Muscle of back (tissue), 3 donors: ENCODE measurements at regions not wholly inside any gene's neighbourhood (a gene's known extent, or its start where the extent isn't known, plus 50 kb on each side); places are given as distances from the start of the nearest gene placed in this dataset.
"Not testable (repeated sequence)": the region's sequence is repeated elsewhere in the genome, so short reads cannot be mapped to it uniquely, and the experiment has no call there.

Source experiments
- DNase-seq, 3 donors: peaks; one replicate each; pipeline versions ENCODE4 v3.0.0 to v3.0.0-alpha.2; 2013

DNA sequence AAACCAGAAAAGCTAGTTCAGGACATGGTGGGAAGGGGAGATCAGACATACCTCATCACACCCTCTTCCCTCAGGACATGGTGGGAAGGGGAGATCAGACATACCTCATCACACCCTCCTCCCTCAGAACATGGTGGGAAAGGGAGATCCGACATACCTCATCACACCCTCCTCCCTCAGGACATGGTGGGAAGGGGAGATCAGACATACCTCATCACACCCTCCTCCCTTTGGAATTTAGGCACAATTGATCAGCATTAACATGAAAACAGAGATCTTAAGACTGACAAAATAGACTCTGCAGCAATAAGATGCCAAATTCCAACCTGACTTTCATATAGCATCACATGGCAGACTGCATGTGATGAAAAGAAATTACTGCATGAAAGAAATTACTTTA, 412.7 kb upstream of the ZNF717 start:
- no peak for DNase-seq

DNA sequence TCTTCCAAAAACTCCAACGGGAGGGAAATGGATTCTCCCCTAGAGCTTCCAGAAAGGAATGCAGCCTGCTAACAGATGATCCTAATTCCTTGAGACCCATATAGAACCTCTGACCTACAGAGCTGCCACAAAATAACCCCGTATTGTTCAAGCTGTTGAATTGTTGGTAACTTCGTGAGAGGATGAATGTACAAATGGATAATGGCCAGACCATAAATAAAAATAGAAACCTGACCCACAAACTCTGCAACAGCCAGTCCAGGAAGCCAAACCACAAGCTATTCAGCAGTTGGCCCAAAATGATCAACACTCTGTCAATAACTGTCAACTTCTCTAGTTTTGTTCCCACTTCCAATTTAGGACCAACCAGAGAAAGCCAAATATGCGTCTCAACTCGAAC, 414.0 kb upstream of the ZNF717 start:
- DNase-seq: no peak

DNA sequence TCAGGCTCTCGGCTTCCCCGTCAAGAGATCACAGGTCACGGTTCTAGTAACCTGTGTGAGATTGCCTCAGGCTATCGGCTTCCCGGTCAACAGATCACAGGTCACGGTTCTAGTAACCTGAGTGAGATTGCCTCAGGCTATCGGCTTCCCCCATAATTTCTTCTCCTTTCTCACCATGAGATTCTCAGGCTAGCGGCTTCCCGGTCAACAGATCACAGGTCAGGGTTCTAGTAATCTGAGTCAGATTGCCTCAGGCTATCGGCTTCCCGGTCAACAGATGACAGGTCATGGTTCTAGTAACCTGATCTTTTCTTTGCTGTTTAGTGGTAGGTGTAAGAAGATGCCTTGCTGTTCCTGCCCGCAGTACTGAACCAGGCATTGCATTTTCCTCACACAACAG, 418.2 kb upstream of the ZNF717 start:
- no peak for DNase-seq

DNA sequence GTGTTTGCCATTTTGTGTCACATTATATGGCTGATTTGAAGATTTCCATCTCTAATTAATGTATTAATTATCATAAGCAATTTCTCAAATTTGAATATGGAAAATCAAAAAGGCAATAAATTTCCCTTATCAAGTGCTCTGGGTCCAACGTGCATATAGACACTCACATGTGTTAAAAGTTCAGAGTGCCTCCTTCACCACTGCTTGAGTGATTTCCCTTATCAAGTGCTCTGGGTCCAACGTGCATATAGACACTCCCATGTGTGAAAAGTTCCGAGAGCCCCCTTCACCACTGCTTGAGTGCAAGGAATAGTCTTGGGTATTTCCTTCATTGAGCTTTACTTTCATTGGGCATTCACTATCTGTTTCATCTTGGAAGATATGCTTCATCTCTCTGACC, 421.0 kb upstream of the ZNF717 start:
- DNase-seq: no peak

DNA sequence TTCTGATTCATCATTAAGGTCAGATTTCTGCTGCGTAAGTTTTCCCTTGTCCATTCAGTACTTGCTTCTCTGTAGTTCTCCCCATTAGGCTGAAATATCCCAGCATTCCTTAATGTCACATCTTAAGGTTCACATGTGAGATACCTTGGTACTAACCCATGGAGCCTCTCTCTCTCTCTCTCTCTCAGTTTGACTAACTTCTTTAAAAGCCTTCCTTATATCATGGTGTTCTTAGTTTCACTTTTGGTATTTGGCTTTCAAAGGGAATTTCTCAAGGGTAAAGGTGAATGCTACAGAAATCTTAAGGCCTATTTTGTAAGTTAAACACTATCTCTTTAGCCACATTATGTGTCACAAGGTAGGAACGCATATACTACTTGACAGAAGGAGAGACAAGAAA, 427.3 kb upstream of the ZNF717 start:
- no peak for DNase-seq

DNA sequence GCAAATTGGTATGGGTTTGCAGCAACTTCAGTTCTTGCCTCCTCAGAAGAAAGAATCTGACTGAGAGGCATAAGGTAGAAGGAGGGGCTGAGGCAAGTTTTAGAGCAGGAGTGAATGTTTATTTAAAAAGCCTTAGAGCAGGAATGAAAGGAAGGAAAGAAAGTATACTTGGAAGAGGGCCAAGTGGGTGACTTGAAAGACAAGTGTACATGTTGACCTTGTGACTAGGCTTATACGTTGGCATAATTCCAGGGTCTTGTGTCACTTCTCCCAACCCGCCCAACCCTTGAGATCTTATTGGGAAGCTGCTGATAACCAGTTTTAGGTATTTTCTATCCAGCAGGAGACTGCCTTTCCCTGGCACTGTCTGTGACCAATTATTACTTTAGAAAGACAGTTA, 436.9 kb upstream of the ZNF717 start:
- DNase-seq: no peak

DNA sequence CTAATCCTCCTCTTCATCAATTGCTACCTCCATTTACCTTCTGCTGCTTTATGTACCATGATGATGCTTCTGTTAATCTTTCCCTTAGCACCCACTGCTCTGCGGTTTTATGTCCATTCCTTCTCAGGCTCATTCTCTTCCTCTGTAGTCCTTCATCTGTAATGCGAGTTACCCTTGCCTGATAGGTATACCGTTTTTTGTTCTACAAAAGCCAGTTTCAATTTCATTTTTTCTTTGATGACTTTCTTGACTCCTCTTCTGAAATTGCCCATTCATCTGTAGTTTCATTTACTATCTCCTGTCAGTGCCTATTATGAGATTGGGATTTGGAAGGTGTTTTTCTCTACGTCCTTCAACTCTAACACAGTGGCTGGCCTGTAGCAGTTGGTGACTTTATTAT, 445.9 kb upstream of the ZNF717 start:
- DNase-seq: no peak

DNA sequence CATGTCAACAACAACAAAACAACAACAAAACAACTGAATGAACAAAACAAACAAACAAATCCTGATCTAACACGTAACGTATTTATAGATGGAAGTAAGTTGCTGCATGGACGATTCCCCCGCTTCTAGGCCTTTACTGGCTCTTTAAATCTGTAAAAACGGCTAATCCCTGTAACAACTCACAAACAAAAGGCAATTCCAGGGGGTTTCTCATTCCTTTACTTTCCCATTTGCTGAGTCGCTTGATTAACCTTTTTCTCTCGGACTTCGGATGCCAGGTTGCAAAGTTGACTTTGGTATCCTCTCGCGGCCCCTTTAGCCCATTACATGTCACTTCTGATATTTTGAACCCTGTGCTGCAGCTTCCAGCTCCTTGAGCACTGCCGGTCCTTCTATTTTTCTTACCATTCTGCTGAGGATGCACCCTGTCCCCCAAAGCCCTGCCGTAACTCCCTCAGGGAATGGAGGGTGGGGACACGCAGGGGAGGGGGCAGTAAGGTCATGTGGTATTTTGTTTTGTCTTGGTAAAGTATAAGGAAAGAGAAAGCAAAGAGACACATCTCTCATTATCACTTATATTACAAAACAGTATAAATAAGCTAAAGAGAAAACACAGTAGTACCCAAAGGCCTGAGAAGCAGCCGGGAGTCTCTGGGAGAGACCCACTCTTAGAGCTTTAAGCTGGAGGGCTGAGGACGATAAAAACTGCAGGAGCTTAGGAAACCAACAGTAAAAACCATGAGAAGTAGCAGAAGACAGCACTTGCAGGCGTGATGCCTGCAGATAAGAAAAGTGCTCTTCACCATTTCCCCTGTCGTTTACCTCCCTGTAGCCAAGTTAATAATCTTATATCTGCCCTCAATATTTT, 457.8 kb upstream of the ZNF717 start:
- DNase-seq: no peak

DNA sequence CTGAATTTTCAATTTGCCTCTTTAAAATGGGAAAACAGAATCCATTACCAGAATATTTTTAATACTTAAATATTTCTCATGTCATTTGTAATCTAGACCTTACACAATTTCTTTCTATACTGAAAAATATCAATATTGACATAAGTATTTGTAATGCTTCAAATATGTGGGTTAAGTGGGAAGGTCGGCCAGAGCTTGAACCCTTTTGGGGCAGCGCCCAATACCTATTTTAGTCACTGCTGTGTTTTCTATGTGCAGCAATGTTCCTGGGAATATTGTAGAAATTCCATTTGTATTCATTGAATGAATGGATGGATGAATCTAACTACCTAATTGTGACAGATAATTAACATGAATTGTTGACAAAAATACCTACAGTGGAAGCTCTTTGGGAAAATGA, 459.7 kb upstream of the ZNF717 start:
- no peak for DNase-seq

DNA sequence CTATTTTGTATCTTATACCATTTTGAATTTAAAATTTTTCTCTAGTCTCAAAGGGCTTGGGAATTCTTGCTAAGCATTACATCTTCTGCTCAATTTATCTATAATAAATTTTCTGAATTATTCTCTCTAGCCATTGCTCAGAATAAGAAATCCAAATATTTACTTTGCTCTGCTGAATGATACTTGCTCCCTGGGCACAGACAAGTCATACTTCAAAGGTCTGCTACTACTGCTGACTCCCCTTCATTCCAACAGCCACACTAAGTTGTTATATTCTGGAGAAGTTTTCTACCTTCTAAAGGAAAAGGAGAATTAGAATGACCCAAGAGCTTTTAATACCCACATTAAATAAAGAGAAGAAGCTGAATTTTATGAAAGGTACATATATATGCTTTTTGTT, 460.3 kb upstream of the ZNF717 start:
- DNase-seq: no peak

DNA sequence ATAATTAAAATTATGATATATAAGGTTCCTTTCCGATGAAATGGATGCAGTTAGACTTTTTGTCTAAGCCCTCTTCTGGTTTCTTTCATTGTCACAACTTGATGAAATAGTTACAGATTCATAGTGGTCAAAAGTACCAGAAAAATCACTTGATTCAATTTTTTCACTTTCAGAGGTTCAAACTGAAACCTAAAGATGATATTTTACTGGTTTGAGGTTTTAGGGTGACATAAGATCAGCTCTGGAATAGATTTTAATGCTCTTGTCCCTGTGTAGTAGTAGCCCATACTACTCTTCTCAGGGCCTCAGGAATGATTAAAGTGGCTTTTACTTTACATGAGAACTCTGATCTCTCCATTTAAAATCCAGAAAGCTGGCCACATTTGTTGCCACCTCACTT, 479.1 kb upstream of the ZNF717 start:
- no peak for DNase-seq

DNA sequence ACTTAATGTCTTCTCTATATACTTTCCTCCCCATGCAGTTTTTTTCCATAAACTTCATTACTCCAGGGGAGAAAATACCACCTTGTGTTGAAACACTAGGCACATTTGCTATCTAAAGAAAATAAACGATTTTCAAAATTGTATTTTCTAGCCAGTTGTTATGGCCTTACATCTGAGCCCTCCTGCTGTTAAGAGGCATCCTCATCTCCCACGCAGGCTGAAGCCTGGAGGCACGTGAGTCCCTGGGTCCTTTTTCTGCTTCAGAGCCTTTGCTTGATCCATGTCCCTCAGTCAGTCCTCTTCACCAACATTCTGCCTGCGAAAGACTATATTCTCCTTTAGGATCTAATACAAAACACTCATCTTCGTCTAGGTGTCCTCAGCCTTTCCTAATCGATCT, 479.6 kb upstream of the ZNF717 start:
- no peak for DNase-seq

DNA sequence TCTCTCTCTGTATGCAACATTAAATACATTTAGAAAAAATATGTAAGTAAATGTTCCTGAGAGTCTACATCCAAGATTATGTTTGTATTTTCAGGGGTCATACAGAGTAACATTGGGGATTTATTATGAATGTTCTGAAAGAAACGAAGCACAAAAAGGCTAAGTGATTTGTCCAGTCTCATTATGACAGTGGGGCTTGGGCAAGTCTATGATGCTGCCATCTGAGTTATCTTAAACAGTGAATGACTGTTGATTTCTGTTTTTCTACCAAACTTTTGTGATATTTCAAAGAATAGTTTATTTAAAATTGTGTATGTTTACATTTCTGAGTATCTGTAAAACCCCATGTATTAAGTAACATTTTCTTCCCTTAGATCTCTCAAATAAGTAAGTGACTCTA, 481.2 kb upstream of the ZNF717 start:
- no peak for DNase-seq

DNA sequence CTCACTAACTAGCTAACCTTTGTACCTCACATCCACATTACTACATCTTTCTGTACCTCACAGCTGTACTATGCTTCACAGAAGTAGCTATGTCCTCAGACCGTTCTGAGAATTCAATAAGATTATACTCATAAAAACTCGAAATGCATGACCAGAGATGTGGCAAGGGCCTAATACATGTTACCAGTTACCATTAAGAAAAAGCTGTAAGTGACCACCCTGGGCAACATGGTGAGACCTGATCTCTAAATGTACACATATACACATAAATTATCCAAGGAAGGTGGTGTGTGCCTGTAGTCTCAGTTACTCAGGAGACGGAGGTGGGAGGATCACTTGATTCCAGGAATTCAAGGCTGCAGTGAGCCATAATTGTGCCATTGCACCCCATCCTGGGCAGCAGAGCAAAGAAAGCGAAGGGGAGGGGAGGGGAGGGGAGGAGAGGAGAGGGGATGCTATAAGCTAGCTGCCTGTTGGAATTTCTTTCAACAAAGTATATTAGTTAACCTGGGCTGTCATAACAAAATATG, 482.6 kb upstream of the ZNF717 start:
- DNase-seq: no peak

DNA sequence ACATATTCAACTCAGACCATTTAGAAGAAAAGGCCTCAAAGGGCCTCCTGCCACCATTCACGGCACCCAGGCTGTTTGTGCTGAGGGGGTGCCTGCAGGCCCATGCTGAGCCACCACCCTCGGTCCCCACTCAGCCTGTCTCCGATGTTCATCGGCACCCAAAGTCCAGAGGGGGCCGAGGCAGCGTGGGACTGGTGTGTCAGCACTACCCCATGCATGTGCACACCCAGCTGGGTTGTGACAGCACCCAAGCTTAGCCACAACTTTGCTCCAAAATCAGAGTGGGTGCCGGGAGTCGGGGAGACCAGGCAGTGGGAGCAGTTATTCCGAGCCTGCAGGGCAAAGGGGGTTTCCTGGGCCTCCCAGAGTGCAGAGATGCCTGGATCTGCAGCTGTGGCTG, 508.5 kb upstream of the ZNF717 start:
- DNase-seq: no peak

DNA sequence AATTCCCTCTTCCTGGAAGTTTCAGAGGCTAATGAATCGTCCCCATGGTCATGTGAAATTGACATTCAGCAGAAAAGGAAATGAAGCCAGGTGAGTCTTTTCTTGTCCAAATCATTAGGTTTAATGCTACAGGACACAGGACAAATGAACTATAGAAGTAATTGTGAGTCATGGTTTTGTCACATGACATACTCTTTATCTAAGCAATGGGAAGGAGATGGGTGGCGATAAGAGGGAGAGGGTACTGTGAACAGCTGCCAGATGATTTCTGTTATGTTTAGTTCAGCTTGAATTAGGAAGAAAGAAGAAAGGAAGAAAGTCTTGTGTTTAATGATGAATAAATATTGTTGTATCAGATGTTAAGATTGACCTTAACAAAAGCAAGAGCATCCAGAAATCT, 515.4 kb upstream of the ZNF717 start:
- DNase-seq: no peak

DNA sequence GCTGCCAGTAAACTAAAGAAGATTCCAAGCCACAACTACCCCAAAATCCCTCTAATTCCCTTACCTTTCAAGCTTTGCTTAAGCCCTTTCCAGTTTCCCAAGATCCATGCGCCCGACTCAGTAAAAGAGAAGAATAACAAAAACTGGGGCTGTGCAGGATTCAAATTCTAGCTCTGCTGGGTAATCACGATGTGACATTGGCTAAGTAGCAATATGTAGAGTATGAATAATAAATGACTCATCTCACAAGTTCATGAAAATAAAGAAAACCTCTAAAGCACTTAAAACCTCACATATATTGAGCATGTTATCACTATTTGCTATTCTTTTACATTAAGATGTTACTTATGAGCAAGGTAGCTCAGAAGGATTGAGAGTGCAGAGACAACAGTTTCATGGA, 522.2 kb upstream of the ZNF717 start:
- no peak for DNase-seq

DNA sequence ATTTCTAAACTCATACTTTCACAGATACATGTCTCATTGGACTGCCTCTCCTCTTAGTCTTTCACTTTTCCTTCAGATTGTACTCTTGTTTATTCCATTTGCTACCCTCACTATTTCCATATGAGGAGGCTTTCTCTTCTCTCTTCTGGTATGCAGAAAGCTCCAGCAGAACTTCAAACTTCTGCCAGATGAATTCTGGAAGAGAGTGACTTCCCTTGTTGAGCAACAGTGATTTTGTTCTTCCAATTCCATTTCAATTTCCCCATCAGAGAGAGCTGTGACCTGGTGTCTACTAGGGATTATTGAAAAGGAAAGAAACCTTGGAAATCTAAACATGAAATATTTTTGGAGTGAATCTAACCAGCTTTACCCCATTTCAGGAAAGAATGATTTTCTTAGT, 523.2 kb upstream of the ZNF717 start:
- DNase-seq: peak; percentile 21 to 45 (median 24)

DNA sequence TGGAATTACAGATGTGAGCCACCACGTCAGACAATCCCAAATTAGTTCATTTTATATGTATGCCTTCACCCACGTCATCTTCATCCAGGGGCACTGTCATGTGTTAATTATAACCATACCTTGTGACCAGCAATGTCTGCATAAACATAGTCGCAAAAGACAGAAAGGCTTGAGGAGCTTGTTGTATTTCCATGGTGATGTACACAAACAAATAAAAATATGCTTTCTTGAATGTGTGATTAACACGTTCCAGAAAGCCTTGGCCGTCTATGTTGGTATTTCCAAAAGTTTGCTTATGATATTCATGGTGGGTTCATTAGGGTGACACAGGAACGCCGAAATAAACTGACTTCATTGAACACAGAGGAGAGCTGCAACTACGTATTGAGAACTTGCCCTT, 524.7 kb upstream of the ZNF717 start:
- DNase-seq: peak; percentile 13 to 23 (median 17)

DNA sequence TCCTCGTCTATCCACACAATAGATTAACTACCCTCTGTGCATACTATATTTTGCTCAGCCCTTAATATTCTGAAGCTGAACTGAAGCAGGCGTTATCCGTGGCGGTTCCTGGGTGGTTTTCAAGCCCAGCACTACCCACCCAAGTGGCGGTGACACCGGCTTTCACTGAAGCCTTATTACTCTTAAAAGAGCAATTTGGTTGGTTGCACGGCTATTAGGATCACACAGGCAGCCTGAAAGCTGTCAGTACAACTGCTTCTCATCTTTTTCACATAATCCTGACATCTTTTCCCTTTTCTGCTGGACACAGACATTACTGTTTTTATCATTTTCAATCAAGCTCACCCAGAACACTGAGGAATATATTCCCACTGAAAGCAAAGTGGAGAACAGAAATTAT, 525.3 kb upstream of the ZNF717 start:
- DNase-seq: peak; percentile 3 to 55 (median 12)

DNA sequence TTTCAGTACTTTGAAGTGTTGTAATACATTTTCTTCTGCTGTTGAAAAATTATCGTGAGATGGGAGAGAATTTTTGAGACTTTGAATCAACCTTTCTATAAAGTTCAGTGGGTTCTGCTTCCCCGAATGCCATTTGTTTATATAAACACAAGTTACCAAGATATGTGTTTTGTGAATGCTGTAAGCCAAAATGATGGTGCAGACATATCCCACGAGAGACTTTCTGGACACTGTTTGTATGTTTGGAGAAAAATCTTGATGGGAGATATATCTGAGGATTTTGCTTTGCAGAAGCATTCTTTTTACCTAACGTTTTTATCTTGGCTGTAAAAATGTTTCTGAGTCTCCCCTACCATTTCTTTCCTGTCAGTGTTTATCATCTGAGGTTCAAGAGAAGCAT, 526.6 kb upstream of the ZNF717 start:
- DNase-seq: peak; percentile 33 to 69 (median 51)

DNA sequence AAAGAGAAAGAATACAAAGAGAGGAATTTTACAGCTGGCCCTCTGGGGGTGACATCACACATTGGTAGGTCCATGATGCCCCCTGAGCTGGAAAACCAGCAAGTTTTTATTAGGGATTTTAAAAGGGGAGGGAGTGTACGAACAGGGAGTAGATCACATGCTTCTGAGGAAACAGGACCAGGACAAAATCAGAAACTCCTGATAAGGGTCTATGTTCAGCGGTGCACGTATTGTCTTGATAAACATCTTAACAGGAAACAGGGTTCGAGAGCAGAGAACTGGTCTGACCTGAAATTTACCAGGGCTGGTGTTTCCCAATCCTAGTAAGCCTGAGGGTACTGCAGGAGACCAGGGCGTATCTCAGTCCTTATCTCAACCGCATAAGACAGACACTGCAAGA, 530.6 kb upstream of the ZNF717 start:
- DNase-seq: not testable (repeated sequence)

DNA sequence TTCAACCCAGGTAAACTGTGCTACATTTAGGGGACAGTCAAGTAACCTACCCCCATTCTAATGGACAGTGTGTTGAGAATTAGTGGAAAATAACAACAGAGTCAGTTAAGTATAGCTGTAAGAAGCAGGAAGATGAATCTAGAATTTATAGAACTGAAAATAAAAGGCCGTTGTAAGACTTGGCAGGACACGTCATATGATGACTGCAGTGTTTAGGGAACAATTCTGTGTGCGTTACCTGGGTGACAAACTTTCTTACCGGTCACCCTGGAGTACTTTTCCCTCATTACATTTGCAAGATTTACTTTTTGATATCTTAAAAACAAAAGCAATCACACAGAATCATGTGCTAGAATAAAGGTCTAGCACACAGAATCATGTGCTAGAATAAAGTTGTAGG, 536.3 kb upstream of the ZNF717 start:
- DNase-seq: no peak

DNA sequence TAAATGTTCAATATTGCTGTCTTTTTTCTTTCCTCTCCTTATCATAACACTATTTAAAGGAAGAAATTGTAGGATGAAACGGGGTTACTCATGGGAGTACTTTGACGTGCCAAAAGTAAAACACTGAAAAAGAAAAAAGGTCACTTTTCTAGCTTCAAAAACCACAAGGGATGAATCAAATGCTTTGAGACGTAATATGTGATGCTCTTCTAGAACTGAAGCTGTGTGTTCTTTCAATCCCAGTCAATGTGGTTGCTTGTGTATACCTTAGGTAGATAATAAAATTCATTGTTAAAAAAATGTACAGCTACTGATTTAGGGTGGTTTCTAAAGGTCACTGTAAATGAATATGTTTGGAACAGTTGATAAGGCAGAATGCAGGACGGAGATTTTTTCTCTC, 538.8 kb upstream of the ZNF717 start:
- DNase-seq: no peak
